Smooth muscle cell (in vitro differentiated cells): ENCODE measurements at regions not wholly inside any gene's neighbourhood (a gene's known extent, or its start where the extent isn't known, plus 50 kb on each side); places are given as distances from the start of the nearest gene placed in this dataset.

Experiments
- DNase-seq: peaks from one replicate; lab custom pipeline; 2025; ENCODE audit not compliant: unreplicated experiment; lab: John Stamatoyannopoulos, UW
- H2AFZ ChIP-seq: fragments of 200-600 bp; sonication (generic); 2 replicates; pipeline ENCODE4 v1.6.0; 2016; ENCODE audit warnings: antibody characterized with exemption, low read depth, mild to moderate bottlenecking
- H3F3A ChIP-seq: fragments of 200-600 bp; sonication (generic); 2 replicates; pipeline ENCODE4 v1.6.0; 2017; ENCODE audit warnings: antibody characterized with exemption, low read depth
- H3K27ac ChIP-seq: fragments of 200-600 bp; sonication (generic); 2 replicates; pipeline ENCODE4 v1.5.1; 2016; ENCODE audit warnings: low read depth, mild to moderate bottlenecking
- H3K27me3 ChIP-seq: fragments of 200-600 bp; sonication (generic); 2 replicates; pipeline ENCODE4 v1.6.1; 2016; ENCODE audit warnings: low read depth, mild to moderate bottlenecking
- H3K36me3 ChIP-seq: fragments of 200-600 bp; sonication (generic); 2 replicates; pipeline ENCODE4 v1.5.1; 2016; ENCODE audit warnings: low read depth
- H3K4me1 ChIP-seq: fragments of 200-600 bp; sonication (generic); 2 replicates; pipeline ENCODE4 v1.5.1; 2016; ENCODE audit warnings: low read depth
- H3K4me2 ChIP-seq: fragments of 200-600 bp; sonication (generic); 2 replicates; pipeline ENCODE4 v1.6.0; 2016; ENCODE audit warnings: mild to moderate bottlenecking
- H3K4me3 ChIP-seq: fragments of 200-600 bp; sonication (generic); 2 replicates; pipeline ENCODE4 v1.5.1; 2016; ENCODE audit warnings: mild to moderate bottlenecking
- H3K79me2 ChIP-seq: fragments of 200-600 bp; sonication (generic); 2 replicates; pipeline ENCODE4 v1.6.0; 2016; ENCODE audit warnings: low read depth, mild to moderate bottlenecking
- H3K9ac ChIP-seq: fragments of 200-600 bp; sonication (generic); 2 replicates; pipeline ENCODE4 v1.6.0; 2016; ENCODE audit warnings: low read depth
- H3K9me3 ChIP-seq: fragments of 200-600 bp; sonication (generic); replicated peaks from 2 replicates; pipeline ENCODE4 v1.5.1; 2016; ENCODE audit warnings: low read depth
- H4K20me1 ChIP-seq: fragments of 200-600 bp; sonication (generic); 2 replicates; pipeline ENCODE4 v1.6.0; 2016; ENCODE audit warnings: low read depth
- CTCF ChIP-seq: fragments of 200-600 bp; sonication (generic); IDR thresholded peaks from 2 replicates; pipeline ENCODE4 v1.5.1; 2017; ENCODE audit warnings: borderline replicate concordance, mild to moderate bottlenecking, antibody characterized with exemption; ENCODE audit not compliant: insufficient read depth, poor library complexity, severe bottlenecking
- WGBS: methylation state at CpG from one replicate; pipeline ENCODE4 v1.1.7; 2016; ENCODE audit warnings: low lambda C conversion rate; 5-methylcytosine and 5-hydroxymethylcytosine counted together

DNA sequence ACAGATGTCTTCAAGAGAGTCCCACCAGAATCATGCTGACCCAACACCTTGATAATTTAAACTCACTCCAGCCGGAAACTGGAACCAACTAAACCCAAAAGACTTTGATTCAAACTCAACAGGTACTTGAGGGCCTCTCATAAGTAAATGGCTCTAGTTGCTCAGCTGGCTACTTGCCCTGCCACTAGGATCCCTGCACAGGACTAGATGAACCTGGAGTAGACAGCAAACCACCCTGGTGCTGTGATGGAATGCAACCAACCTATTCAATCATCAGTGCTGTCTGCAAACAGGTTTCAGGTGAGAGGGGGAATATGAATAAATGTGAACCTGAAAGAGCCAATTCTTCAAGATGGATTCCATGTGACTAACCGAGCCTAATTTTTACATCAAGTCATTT lies 216.3 kb downstream of the KATNAL1 start:
- H3K27me3 ChIP-seq = no peaks in the 10 kb centered on the region
- 95% methylated on average over 2 of the region's 2 CpGs for WGBS
- no peaks in the 10 kb centered on the region for H4K20me1 ChIP-seq
- no peaks in the 10 kb centered on the region for H3K79me2 ChIP-seq
- no peaks in the 10 kb centered on the region for H3K36me3 ChIP-seq
- no peaks in the 10 kb centered on the region for H3F3A ChIP-seq
- no peak overlapping the region for H3K4me2 ChIP-seq
- no peak for TF ChIP-seq CTCF
- H3K27ac ChIP-seq = no peak overlapping the region
- no peak for DNase-seq
- H3K4me1 ChIP-seq = no peaks in the 10 kb centered on the region
- no peaks in the 10 kb centered on the region for H3K9me3 ChIP-seq
- H3K4me3 ChIP-seq = no peak overlapping the region
- H2AFZ ChIP-seq = no peak overlapping the region
- H3K9ac ChIP-seq = no peak overlapping the region

GRCh38 chr13:30088312-30088855 lies 219.0 kb downstream of the KATNAL1 start:
- no peaks in the 10 kb centered on the region for H3F3A ChIP-seq
- 95% methylated on average over 5 of the region's 5 CpGs for WGBS
- H3K4me1 ChIP-seq = no peaks in the 10 kb centered on the region
- no peak overlapping the region for H3K27ac ChIP-seq
- H3K27me3 ChIP-seq = no peaks in the 10 kb centered on the region
- no peak for TF ChIP-seq CTCF
- no peak overlapping the region for H3K9ac ChIP-seq
- peaks cover 6% of the 10 kb centered on the region for H3K9me3 ChIP-seq
- H3K79me2 ChIP-seq = no peaks in the 10 kb centered on the region
- H3K4me2 ChIP-seq = no peak overlapping the region
- no peaks in the 10 kb centered on the region for H3K36me3 ChIP-seq
- no peak overlapping the region for H3K4me3 ChIP-seq
- no peaks in the 10 kb centered on the region for H4K20me1 ChIP-seq
- DNase-seq = no peak
- no peak overlapping the region for H2AFZ ChIP-seq

GRCh38 chr13:30085087-30085486 lies 222.3 kb downstream of the KATNAL1 start:
- H3K79me2 ChIP-seq = no peaks in the 10 kb centered on the region
- no peaks in the 10 kb centered on the region for H4K20me1 ChIP-seq
- H3K4me2 ChIP-seq = no peak overlapping the region
- H3K9me3 ChIP-seq = peaks cover 6% of the 10 kb centered on the region
- H3K36me3 ChIP-seq = no peaks in the 10 kb centered on the region
- 93% methylated on average over 1 of the region's 1 CpG for WGBS
- no peaks in the 10 kb centered on the region for H3K27me3 ChIP-seq
- no peak overlapping the region for H3K4me3 ChIP-seq
- no peaks in the 10 kb centered on the region for H3K4me1 ChIP-seq
- H3K27ac ChIP-seq = no peak overlapping the region
- H3F3A ChIP-seq = no peaks in the 10 kb centered on the region
- no peak overlapping the region for H3K9ac ChIP-seq
- H2AFZ ChIP-seq = no peak overlapping the region
- TF ChIP-seq CTCF = no peak
- DNase-seq = no peak

- DNase-seq = no peak
- no peak overlapping the region for H3K4me3 ChIP-seq
Observed at GRCh38 chr13:30082391-30082790, 225.0 kb downstream of the KATNAL1 start.

More at GRCh38 chr13:30082391-30082790, 225.0 kb downstream of the KATNAL1 start:
- Histone ChIP-seq H3K4me1 (no peaks in the 10 kb centered on the region), H4K20me1 (no peaks in the 10 kb centered on the region), H2AFZ (no peak overlapping the region), H3K36me3 (no peaks in the 10 kb centered on the region), H3K27me3 (no peaks in the 10 kb centered on the region), H3K9ac (no peak overlapping the region), H3K4me2 (no peak overlapping the region), H3K9me3 (peaks cover 6% of the 10 kb centered on the region), H3F3A (no peaks in the 10 kb centered on the region), H3K27ac (no peak overlapping the region), H3K79me2 (no peaks in the 10 kb centered on the region)
- WGBS = 95% methylated on average over 5 of the region's 5 CpGs
- TF ChIP-seq CTCF = no peak
